SK-N-SH (cell line): ENCODE measurements at regions not wholly inside any gene's neighbourhood (a gene's known extent, or its start where the extent isn't known, plus 50 kb on each side); places are given as distances from the start of the nearest gene placed in this dataset.

Source experiments
- CTCF ChIA-PET: fragments of 300-600, 350-600 bp; formaldehyde crosslinking; extraction: SDS; loops from one replicate; lab custom pipeline; 2021; lab: Yijun Ruan, JAX
- POLR2A ChIA-PET: fragments of 350-600 bp; sonication (Branson Sonifier 250); formaldehyde crosslinking; extraction: SDS; loops from one replicate; lab custom pipeline; 2020; ENCODE audit warnings: antibody characterized with exemption, inconsistent platforms; lab: Yijun Ruan, JAX
- DNase-seq: peaks from one replicate; pipeline ENCODE4 v3.0.0; 2012
- H2AFZ ChIP-seq: fragments of 200-600 bp; sonication (generic); 2 replicates; pipeline ENCODE4 v1.8.1; 2016; ENCODE audit warnings: antibody characterized with exemption, mild to moderate bottlenecking, low read depth
- H3F3A ChIP-seq: fragments of 200-600 bp; sonication (generic); replicated peaks from 2 replicates; pipeline ENCODE3; 2016; ENCODE audit warnings: antibody characterized with exemption, mild to moderate bottlenecking; ENCODE audit not compliant: insufficient read depth
- H3K27ac ChIP-seq, 2 experiments: fragments of 200-500 bp in 1 of 2; fragments of 200-600 bp in 1 of 2; sonication (Bioruptor generic) in 1 of 2; sonication (generic), shearing (Covaris generic) in 1 of 2; 2 replicates each; pipeline versions ENCODE4 v1.5.1 to v1.6.1; 2014 to 2016; ENCODE audit warnings: low read depth in 2 of 2, inconsistent platforms in 1 of 2, low read length in 1 of 2, mild to moderate bottlenecking in 1 of 2, mixed read lengths in 1 of 2
- H3K27me3 ChIP-seq: fragments of 200-600 bp; sonication (generic), shearing (Covaris generic); 2 replicates; pipeline ENCODE4 v1.6.1; 2016; ENCODE audit warnings: mixed run types; ENCODE audit not compliant: insufficient read depth
- H3K36me3 ChIP-seq, 2 experiments: fragments of 200-500 bp in 1 of 2; fragments of 200-600 bp in 1 of 2; sonication (Bioruptor generic) in 1 of 2; sonication (generic) in 1 of 2; replicated peaks in 1 of 2; 2 replicates each; pipeline versions ENCODE3 to v1.5.1; 2014 to 2016; ENCODE audit warnings: low read length in 1 of 2, mild to moderate bottlenecking in 1 of 2; ENCODE audit not compliant: insufficient read depth in 2 of 2, control insufficient read depth in 1 of 2
- H3K4me1 ChIP-seq, 2 experiments: fragments of 200-500 bp in 1 of 2; fragments of 200-600 bp in 1 of 2; sonication (Bioruptor generic) in 1 of 2; sonication (generic), shearing (Covaris generic) in 1 of 2; 2 replicates each; pipeline versions ENCODE4 v1.5.1 to v1.6.1; 2014 to 2016; ENCODE audit warnings: low read depth in 1 of 2, low read length in 1 of 2, mixed run types in 1 of 2; ENCODE audit not compliant: insufficient read depth in 2 of 2, control insufficient read depth in 1 of 2
- H3K4me2 ChIP-seq: fragments of 200-600 bp; sonication (generic), shearing (Covaris generic); 2 replicates; pipeline ENCODE4 v1.6.1; 2017; ENCODE audit warnings: mixed run types
- H3K4me3 ChIP-seq, 2 experiments: fragments of 200-500 bp in 1 of 2; fragments of 200-600 bp in 1 of 2; sonication (Bioruptor generic) in 1 of 2; sonication (generic), shearing (Covaris generic) in 1 of 2; 2 replicates each; pipeline versions ENCODE4 v1.5.1 to v1.8.1; 2014 to 2016; ENCODE audit warnings: low read depth in 2 of 2, inconsistent platforms in 1 of 2, low read length in 1 of 2, mild to moderate bottlenecking in 1 of 2, mixed read lengths in 1 of 2, moderate library complexity in 1 of 2
- H3K79me2 ChIP-seq: fragments of 200-600 bp; sonication (generic); 2 replicates; pipeline ENCODE4 v1.8.1; 2017; ENCODE audit warnings: mild to moderate bottlenecking; ENCODE audit not compliant: insufficient read depth
- H3K9ac ChIP-seq: fragments of 200-600 bp; sonication (generic); 2 replicates; pipeline ENCODE4 v1.6.1; 2017; ENCODE audit warnings: mixed run types
- H3K9me2 ChIP-seq: fragments of 200-600 bp; sonication (generic); 2 replicates; pipeline ENCODE4 v1.6.1; 2017; ENCODE audit warnings: mixed run types
- H3K9me3 ChIP-seq: fragments of 200-600 bp; sonication (generic); 2 replicates; pipeline ENCODE4 v1.6.1; 2017; ENCODE audit warnings: mixed run types, mild to moderate bottlenecking, moderate library complexity
- H4K20me1 ChIP-seq: fragments of 200-600 bp; sonication (generic); 2 replicates; pipeline ENCODE4 v1.6.1; 2017; ENCODE audit warnings: mild to moderate bottlenecking, mixed run types; ENCODE audit not compliant: insufficient read depth
- ELF1 ChIP-seq: IDR thresholded peaks from 2 replicates; pipeline ENCODE4 v1.4.0; 2012
- FOXM1 ChIP-seq: IDR thresholded peaks from 2 replicates; pipeline ENCODE4 v1.4.0; 2012; ENCODE audit warnings: low read depth, mild to moderate bottlenecking
- GABPA ChIP-seq: IDR thresholded peaks from 2 replicates; pipeline ENCODE4 v1.4.0; 2012; ENCODE audit warnings: low read depth, mild to moderate bottlenecking
- GATA2 ChIP-seq: sonication (generic); formaldehyde crosslinking; IDR thresholded peaks from 2 replicates; pipeline ENCODE4 v1.5.0; 2020; ENCODE audit warnings: mild to moderate bottlenecking, missing genetic modification reagents
- IRF3 ChIP-seq: fragments of 150-350 bp; IDR thresholded peaks from 2 replicates; pipeline ENCODE4 v1.6.1; 2016; ENCODE audit warnings: mild to moderate bottlenecking, low read depth, low read length
- MEF2A ChIP-seq: IDR thresholded peaks from 2 replicates; pipeline ENCODE4 v1.4.0; 2012; ENCODE audit warnings: low read depth, borderline replicate concordance
- NRF1 ChIP-seq: IDR thresholded peaks from 2 replicates; pipeline ENCODE4 v1.6.1; 2012; ENCODE audit warnings: low read depth, mild to moderate bottlenecking, low read length
- RAD21 ChIP-seq: IDR thresholded peaks from 2 replicates; pipeline ENCODE4 v1.6.1; 2012; ENCODE audit warnings: mild to moderate bottlenecking, low read length
- RCOR1 ChIP-seq: fragments of 150-350 bp; IDR thresholded peaks from 2 replicates; pipeline ENCODE4 v1.6.1; 2017; ENCODE audit warnings: antibody characterized with exemption, low read length
- RFX5 ChIP-seq: IDR thresholded peaks from 2 replicates; pipeline ENCODE4 v1.6.1; 2012; ENCODE audit warnings: mild to moderate bottlenecking, improper control_type of control experiment, low read length
- TAF1 ChIP-seq: IDR thresholded peaks from 2 replicates; pipeline ENCODE4 v1.6.1; 2012; ENCODE audit warnings: low read depth, mild to moderate bottlenecking, low read length, moderate library complexity, borderline replicate concordance
- TCF12 ChIP-seq: IDR thresholded peaks from 2 replicates; pipeline ENCODE4 v1.4.0; 2012
- TEAD4 ChIP-seq: IDR thresholded peaks from 2 replicates; pipeline ENCODE4 v1.4.0; 2012; ENCODE audit warnings: mild to moderate bottlenecking, borderline replicate concordance; ENCODE audit not compliant: insufficient read depth
- USF2 ChIP-seq: fragments of 150-350 bp; IDR thresholded peaks from 2 replicates; pipeline ENCODE4 v1.6.1; 2017; ENCODE audit warnings: antibody characterized with exemption, low read length, low read depth, borderline replicate concordance
- WGBS: methylation state at CpG from one replicate; pipeline ENCODE4 v1.1.6; 2017; ENCODE audit warnings: low lambda C conversion rate; 5-methylcytosine and 5-hydroxymethylcytosine counted together
- TF ChIP-seq, protein P1 (sequence below): IDR thresholded peaks from 2 replicates; pipeline ENCODE4 v1.4.0; 2012; ENCODE audit warnings: low read depth
- TF ChIP-seq, protein P2 (sequence below): IDR thresholded peaks from 2 replicates; pipeline ENCODE4; 2012

DNA sequence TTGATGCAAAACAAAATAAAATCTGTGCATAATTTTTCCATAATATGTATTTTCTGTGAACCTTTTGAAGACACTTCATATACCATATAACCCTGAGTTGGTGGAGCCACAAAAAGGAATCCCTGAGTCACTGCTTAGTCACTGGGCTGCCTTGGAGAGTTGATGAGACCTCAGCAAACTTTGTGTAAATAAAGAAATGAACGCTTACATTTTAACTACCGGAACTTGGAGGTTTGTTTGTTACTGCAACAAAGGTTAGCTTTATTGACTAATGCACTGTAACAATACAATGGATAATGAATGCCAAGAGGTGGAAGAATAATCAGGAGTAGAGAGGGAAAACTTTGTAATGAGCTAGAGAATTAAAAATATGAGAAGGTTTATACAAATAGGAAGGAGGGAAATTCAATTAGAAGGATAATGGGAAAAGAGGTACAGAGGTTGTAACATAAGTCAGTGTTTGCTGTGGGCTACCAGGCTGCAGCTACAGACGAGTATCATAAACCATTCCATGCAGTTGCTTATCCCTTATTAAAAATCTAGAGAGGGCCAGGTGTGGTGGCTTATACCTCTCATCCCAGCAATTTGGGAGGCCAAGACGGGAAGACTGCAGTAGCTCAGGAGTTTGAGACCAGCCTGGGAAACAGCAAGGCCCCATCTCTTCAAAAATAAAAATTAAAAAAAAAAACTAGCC, 1042.1 kb downstream of the TYW1 start (continued):
- TF ChIP-seq IRF3 (no peak), MEF2A (no peak)

DNA sequence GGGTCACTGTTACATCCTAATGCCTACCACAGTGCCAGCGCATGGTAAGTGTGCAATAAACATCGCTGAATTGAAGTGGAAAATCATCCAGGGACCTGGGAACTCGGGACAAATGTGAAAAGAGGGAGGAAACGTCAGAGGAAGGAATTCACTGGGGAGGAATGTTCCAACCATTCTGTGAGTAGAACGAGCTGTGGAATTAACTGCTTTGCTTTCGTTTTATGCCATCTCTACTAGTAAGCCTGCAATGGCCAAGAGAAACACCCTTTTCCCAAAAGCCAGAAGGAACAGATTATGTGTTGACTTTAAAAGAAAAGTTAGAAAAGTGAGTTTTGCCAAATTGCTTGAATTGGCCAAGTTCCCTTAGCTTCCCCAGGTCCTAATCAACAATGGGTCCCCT, 1044.9 kb downstream of the TYW1 start:
- Histone ChIP-seq H4K20me1 (no peaks in the 10 kb centered on the region), H3K9me2 (0 out of 2 replicates have a peak, but pooled peaks cover 2% of the 10 kb centered on the region), H3K27ac (no peak overlapping the region), H3F3A (no peaks in the 10 kb centered on the region), H3K4me2 (no peak overlapping the region), H3K4me1 (no peaks in the 10 kb centered on the region)
- 15% methylated on average over 6 of the region's 6 CpGs for WGBS
- DNase-seq: no peak
- TF ChIP-seq TAF1: no peak
- TF ChIP-seq, all 33 proteins: peak for 0
- 0 out of 2 replicates have a peak, but pooled peaks cover 4% of the 10 kb centered on the region for H3K9me3 ChIP-seq
- H3K79me2 ChIP-seq: no peaks in the 10 kb centered on the region
- ChIA-PET CTCF (interaction anchor here (1.2 to 2.2 kb wide), 2 partner anchors 8 to 21 kb away, joined by 4 to 6 read pairs; no protein-coding TSS in a partner anchor), POLR2A (no interaction called here)
- H2AFZ ChIP-seq: no peak overlapping the region
- H3K4me3 ChIP-seq: no peak overlapping the region
- no peaks in the 10 kb centered on the region for H3K36me3 ChIP-seq
- no peaks in the 10 kb centered on the region for H3K27me3 ChIP-seq
- H3K9ac ChIP-seq: no peak overlapping the region

DNA sequence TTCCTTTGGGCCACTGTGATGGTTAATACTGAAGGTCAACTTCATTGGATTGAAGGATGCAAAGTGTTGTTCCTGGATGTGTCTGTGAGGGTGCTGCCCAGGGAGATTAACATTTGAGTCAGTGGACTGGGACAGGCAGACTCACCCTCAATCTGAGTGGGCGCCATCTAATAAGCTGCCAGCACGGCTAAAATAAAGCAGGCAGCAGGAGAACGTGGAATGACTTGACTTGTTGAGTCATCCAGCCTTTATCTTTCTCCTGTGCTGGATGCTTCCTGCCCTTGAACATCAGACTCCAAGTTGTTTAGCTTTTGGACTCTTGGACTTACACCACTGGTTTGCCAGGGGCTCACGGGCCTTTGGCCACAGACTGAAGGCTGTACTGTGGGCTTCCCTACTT, 1046.9 kb downstream of the TYW1 start:
- Histone ChIP-seq H3K4me1 (no peaks in the 10 kb centered on the region), H3K27ac (no peak overlapping the region), H3K9me2 (0 out of 2 replicates have a peak, but pooled peaks cover 2% of the 10 kb centered on the region), H4K20me1 (no peaks in the 10 kb centered on the region), H3K36me3 (no peaks in the 10 kb centered on the region), H3K9me3 (0 out of 2 replicates have a peak, but pooled peaks cover 4% of the 10 kb centered on the region), H3K4me3 (no peak overlapping the region), H3K79me2 (no peaks in the 10 kb centered on the region), H3K27me3 (no peaks in the 10 kb centered on the region), H2AFZ (no peak overlapping the region), H3F3A (no peaks in the 10 kb centered on the region), H3K4me2 (no peak overlapping the region)
- no peak for DNase-seq
- CTCF ChIA-PET: no interaction called here
- POLR2A ChIA-PET: no interaction called here
- 47% methylated on average over 4 of the region's 4 CpGs for WGBS
- no peak for TF ChIP-seq ELF1
- TF ChIP-seq TCF12: no peak
- TF ChIP-seq, all 33 proteins: peak for 0
- H3K9ac ChIP-seq: no peak overlapping the region

GRCh38 chr7:68050627-68051026, 1054.0 kb downstream of the TYW1 start:
- no peak overlapping the region for H3K27ac ChIP-seq
- 69% methylated on average over 9 of the region's 9 CpGs for whole genome bisulfite sequencing
- no peaks in the 10 kb centered on the region for H3K79me2 ChIP-seq
- no peak overlapping the region for H3K4me3 ChIP-seq
- DNase-seq: no peak
- H3K27me3 ChIP-seq: no peaks in the 10 kb centered on the region
- H3K36me3 ChIP-seq: no peaks in the 10 kb centered on the region
- no peaks in the 10 kb centered on the region for H3F3A ChIP-seq
- H3K9me2 ChIP-seq: 0 out of 2 replicates have a peak, but pooled peaks cover 2% of the 10 kb centered on the region
- no peak overlapping the region for H2AFZ ChIP-seq
- 0 out of 2 replicates have a peak, but pooled peaks cover 4% of the 10 kb centered on the region for H3K9me3 ChIP-seq
- no peak overlapping the region for H3K4me2 ChIP-seq
- CTCF ChIA-PET: interaction anchor here (1.7 kb wide), 1 partner anchor 10 kb away, joined by 4 read pairs; no protein-coding TSS in a partner anchor
- no peaks in the 10 kb centered on the region for H4K20me1 ChIP-seq
- POLR2A ChIA-PET: no interaction called here
- no peaks in the 10 kb centered on the region for H3K4me1 ChIP-seq
- H3K9ac ChIP-seq: no peak overlapping the region
- no peak for TF ChIP-seq RFX5
- TF ChIP-seq, protein P1, sequence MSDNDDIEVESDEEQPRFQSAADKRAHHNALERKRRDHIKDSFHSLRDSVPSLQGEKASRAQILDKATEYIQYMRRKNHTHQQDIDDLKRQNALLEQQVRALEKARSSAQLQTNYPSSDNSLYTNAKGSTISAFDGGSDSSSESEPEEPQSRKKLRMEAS: no peak
- TF ChIP-seq, protein P2, sequence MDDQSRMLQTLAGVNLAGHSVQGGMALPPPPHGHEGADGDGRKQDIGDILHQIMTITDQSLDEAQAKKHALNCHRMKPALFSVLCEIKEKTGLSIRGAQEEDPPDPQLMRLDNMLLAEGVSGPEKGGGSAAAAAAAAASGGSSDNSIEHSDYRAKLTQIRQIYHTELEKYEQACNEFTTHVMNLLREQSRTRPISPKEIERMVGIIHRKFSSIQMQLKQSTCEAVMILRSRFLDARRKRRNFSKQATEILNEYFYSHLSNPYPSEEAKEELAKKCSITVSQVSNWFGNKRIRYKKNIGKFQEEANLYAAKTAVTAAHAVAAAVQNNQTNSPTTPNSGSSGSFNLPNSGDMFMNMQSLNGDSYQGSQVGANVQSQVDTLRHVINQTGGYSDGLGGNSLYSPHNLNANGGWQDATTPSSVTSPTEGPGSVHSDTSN: no peak
- no peak for TF ChIP-seq RAD21
- no peak for TF ChIP-seq RCOR1
- no peak for TF ChIP-seq TCF12
- no peak for TF ChIP-seq GABPA
- no peak for TF ChIP-seq FOXM1
- no peak for TF ChIP-seq TEAD4
- TF ChIP-seq USF2: no peak
- no peak for TF ChIP-seq GATA2 (CRISPR knock-in tag)
- no peak for TF ChIP-seq NRF1
